GM18858 (cell line): ENCODE measurements at regions not wholly inside any gene's neighbourhood (a gene's known extent, or its start where the extent isn't known, plus 50 kb on each side); places are given as distances from the start of the nearest gene placed in this dataset.

ENCODE experiments used
- ATAC-seq: cut with Tn5 transposase; IDR thresholded peaks from one replicate; pipeline ENCODE4 v1.9.1; 2021; ENCODE audit not compliant: unreplicated experiment

DNA sequence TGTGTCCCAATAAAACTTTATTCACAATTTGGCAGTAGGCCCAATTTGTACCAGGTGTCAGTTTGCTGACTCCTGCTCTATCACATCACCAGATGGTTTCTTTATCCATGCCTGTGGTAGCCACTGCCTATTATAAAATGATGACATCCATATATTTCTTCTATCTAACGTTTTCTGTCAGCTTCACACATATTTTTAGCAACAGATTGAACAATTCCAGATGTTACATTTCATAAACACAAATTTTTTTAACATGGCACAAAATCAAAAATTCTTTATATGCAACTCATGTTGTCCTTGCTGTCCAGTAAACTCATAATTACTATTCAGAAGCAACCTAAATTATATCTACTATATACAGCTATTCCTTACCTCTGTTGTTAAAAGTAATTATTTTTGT, 1371.6 kb downstream of the NSUN3 start:
- no peak for ATAC-seq

GRCh38 chr3:95437409-95437808, 1374.5 kb downstream of the NSUN3 start:
- no peak for ATAC-seq

- no peak for ATAC-seq
Measured at GRCh38 chr3:95438274-95438673, 1375.4 kb downstream of the NSUN3 start.

DNA sequence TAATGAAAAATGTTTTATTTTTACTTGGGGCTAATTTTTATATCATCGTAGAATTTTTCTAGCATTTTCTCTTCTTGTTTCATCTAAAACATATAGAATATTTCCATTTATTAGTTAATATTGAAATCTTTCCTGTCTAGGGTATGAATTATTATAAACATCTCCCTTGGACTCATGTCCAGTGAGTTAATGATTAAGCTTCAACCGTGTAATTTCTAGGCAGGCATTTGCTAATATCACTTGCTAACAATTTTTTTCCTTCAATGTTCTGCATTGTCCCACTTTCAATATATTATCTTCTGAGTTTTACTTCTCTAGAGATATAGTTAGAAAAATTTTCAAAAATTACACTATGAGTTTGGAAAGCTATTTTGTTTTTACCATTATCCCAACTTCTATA, 1371.6 kb upstream of the EPHA6 start:
- ATAC-seq, result no peak

DNA sequence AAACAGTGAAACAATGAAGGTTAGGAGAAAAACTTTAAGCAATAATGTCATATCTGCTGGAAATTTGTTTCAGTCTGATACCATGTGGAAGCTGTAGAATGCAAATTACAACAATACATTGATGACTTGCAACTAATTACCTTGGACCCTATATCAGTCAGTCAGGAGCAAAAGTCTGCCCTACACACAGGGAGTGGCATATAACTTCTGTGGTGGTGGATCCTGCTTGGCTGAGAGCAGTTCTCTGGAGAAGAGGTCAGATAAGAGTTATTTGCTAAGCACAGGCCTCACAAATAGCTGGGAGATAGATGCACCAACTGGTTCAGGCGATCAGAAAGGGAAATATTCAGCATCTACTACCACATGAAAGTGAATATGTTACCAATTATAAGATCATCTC, 1364.6 kb upstream of the EPHA6 start:
- no peak for ATAC-seq

DNA sequence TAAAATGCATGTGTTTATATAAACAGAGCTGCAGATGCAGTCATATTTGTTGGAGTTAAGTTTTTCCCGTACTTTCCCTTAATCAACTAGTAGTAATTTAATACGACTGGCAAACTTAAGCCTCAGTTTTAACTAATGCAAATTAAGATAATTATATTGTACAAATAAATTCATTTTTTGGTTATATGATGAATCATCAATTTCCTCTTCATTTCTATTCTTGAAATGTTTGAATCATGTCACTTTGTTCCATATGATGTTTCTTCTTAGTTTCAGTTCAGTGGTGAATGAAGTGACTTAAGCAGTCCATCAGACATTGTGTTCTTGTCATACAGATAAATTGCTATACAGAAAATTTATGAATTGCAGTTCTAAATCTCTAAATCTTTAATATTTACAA, 1361.2 kb upstream of the EPHA6 start:
- ATAC-seq, result no peak

- ATAC-seq, result no peak
Measured at GRCh38 chr3:95456835-95457234, 1357.6 kb upstream of the EPHA6 start.

GRCh38 chr3:95459706-95460105, 1354.7 kb upstream of the EPHA6 start:
- no peak for ATAC-seq

GRCh38 chr3:95460274-95460673, 1354.1 kb upstream of the EPHA6 start:
- no peak for ATAC-seq

DNA sequence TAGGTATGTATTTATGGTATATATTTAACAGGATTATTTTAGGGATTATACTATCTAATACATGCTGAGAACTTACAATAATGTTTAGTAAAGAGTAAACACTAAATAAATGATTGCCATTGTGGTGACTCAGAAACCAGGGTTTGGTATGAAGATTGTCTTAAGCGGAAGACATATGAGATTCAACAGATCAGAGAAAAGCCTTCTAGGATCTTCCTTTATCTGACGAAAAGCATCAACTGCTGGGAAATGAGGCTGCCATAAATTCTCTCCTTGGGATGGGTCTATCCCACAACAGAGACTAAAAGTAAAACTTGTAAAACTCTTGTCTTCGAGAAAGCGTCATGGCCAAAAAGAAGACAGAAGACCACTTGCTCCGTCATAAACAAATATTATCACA, 1352.2 kb upstream of the EPHA6 start:
- ATAC-seq, result no peak

DNA sequence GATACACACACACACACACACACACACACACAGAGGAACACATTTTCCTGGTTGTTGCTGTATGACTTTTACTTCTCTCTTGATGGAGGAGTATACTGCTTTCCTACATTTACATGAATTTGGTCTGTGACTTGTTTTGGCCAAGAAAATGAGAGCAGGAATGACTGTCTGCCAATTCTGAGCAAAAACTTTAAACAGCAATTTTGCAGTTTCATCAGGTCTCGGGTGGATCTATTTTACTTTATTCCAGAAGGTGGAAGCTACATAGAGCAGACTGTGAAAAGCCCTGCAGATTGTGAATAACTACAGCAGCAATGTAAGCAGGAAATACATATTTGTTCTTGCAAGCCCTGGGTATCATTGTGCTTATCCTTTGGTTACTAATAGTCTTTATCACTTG, 1350.0 kb upstream of the EPHA6 start:
- no peak for ATAC-seq

- no peak for ATAC-seq
Measured at GRCh38 chr3:95468331-95468730, 1346.1 kb upstream of the EPHA6 start.

DNA sequence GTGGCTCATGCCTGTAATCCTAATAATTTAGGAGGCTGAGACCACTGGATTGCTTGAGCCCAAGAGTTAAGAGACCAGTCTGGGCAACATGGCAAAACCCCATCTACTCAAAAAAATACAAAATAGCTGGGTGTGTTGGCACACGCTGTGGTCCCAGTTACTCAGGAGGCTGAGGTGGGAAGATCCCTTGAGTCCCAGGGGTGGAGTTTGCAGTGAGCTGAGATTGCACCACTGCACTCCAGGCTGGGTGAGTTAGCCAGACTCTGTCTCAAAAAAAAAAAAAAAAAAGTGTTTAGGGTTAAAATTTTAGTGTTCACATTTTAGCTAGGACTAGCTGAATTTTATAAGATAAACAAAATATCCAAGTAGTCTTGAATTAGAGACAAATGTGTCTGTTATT, 1340.1 kb upstream of the EPHA6 start:
- no peak for ATAC-seq

DNA sequence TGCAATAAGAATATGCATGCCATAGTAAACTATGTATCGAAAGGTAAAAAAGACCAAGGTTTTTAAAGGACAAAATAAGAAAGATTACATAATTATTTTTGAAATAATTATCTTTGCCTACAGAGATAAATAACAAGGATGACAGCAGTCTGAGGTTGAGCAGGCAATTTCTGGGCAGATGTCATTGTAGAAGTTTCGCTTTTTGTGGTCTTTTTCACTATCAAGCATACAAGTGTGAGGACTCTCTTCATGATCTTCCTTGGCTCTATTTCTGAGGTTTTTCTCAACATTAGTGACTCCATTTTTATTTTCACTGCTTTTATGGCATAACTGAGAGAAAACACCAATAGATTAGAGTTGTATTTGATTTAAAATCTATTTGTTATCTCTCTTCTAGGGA, 1337.9 kb upstream of the EPHA6 start:
- no peak for ATAC-seq

DNA sequence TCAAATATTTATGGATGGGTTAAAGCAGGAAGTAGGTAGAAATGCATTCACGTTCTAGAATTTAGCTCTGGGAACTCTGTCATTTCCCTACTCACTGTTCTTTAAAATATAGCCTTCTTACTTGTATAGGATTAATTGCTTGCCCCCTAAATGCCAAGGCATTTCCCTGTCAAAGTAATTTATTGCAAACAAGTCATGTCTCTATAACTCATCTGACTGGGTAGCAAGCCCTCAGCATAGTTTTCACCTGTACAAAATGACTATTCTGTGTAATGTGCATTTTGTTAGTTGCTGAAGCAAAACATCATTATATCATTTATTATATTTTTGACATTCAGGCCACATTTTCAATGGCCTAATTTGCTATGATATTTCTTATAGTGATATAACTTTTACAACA, 1308.2 kb upstream of the EPHA6 start:
- ATAC-seq, result no peak

- ATAC-seq, result no peak
Measured at GRCh38 chr3:95508124-95508523, 1306.3 kb upstream of the EPHA6 start.

DNA sequence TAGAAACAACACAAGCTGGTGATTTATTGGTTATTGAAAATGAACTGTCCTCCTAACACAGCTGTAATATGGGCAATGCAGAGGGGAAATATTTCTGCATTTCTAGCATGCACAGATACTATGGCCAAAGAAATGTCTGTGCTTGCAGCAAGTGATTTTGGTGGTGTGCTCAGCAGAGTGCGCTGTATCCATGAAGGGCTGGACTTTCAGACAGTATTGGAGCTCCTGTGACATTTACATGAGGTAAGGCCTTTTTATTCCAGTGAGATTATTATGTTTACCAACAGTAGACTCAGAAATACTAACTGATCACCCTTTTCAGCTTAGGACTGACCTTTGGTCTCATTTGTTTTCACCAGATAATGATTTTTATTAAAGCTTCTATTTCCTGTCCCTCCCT, 1302.6 kb upstream of the EPHA6 start:
- no peak for ATAC-seq

DNA sequence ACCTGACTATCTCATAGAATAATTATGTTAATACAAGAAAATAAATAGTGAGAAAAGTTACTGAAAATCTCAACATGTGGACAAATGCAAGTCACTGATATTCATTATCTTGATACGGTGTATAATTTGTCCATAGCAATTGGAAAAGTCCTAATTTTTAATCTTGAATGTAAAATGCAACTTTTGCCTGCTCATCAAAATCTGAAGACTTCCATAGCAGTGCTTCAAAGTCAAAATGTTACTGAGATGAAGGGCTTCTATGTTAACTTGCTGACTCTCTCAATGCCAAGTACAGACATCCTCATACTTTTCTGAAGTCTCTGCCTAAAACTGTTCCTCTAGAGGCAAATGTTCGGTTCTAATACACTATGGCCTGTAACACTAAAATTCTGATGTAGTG, 1300.1 kb upstream of the EPHA6 start:
- no peak for ATAC-seq

DNA sequence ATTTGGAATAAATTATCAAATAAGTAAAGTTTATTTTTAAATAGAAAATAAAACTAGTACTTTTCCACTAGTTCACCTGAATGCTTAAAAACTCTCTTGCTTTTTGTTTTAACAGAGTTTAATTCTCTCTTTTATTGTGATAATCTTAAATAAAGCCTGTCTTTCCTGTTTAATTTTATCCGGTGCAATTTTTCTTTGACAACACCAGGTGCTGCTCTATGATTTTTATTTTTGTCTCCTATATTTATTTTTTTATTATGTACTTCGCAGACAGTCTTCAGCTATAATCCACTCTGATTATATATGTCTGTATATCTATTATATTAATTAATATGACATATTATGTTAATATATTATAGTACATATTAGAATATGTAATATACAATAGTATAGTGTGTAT, 1293.0 kb upstream of the EPHA6 start:
- ATAC-seq, result no peak

- ATAC-seq, result no peak
Measured at GRCh38 chr3:95522449-95522848, 1291.9 kb upstream of the EPHA6 start.

DNA sequence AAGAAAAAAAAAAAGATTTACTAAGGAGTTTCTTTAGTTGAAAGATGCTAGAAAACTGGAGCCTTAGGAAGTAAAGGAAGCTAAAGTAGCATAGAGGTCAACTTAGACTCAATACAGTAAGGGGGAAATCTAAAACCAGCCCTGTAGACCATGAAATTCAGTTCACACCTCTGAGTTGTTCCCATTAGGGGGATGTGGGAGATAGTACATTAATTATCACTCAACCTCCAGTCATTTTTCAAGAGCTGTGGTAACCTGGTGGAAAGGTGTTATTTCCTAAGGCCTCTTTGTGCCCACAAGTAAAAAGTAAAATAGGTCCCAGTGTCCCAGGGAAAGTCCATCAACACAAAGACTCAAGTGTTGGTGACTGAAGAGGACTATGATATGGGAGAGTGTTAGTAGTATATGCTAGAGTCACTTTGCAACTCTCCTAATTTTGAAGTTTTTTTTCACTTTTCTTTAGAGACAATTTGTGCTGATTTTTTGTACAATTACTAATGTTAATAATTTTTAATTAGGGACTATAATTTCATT, 1274.4 kb upstream of the EPHA6 start:
- no peak for ATAC-seq

- no peak for ATAC-seq
Measured at GRCh38 chr3:95565502-95565901, 1248.9 kb upstream of the EPHA6 start.

- ATAC-seq, result no peak
Measured at GRCh38 chr3:95567346-95567745, 1247.0 kb upstream of the EPHA6 start.

GRCh38 chr3:95586754-95587153, 1227.6 kb upstream of the EPHA6 start:
- no peak for ATAC-seq
